Sigmoid colon (tissue), 6 donors: ENCODE measurements at regions not wholly inside any gene's neighbourhood (a gene's known extent, or its start where the extent isn't known, plus 50 kb on each side); places are given as distances from the start of the nearest gene placed in this dataset.

Source experiments
- DNase-seq: peaks from one replicate; pipeline ENCODE4 v3.0.0-alpha.2; 2019
- H3K27ac ChIP-seq, 4 donors: fragments of 200-600 bp; sonication (generic); one replicate each; pipeline ENCODE4 v1.5.1; 2016 to 2019; ENCODE audit warnings: mild to moderate bottlenecking in 1 of 4
- H3K27me3 ChIP-seq, 3 donors: fragments of 200-600 bp; sonication (generic); one replicate each; pipeline ENCODE4 v1.5.1; 2019; ENCODE audit warnings: mild to moderate bottlenecking in 1 of 3
- H3K36me3 ChIP-seq, 4 donors: fragments of 200-600 bp; sonication (generic); one replicate each; pipeline ENCODE4 v1.5.1; 2016 to 2019
- H3K4me1 ChIP-seq, 4 donors: fragments of 200-600 bp; sonication (generic); one replicate each; pipeline ENCODE4 v1.5.1; 2017 to 2019
- H3K4me3 ChIP-seq, 4 donors: fragments of 200-600 bp; sonication (generic); one replicate each; pipeline ENCODE4 v1.5.1; 2017 to 2019; ENCODE audit warnings: mild to moderate bottlenecking in 2 of 4, moderate library complexity in 1 of 4
- H3K9me3 ChIP-seq, 4 donors: fragments of 200-600 bp in 3 of 4; sonication (generic) in 3 of 4; one replicate each; pipeline versions ENCODE4 v1.5.1 to v1.6.1; 2013 to 2019
- CTCF ChIP-seq, 4 experiments: fragments of 450-650 bp in 3 of 4; fragments of 200-600 bp in 1 of 4; IDR thresholded peaks; one replicate each; pipeline ENCODE4 v1.5.1; 2016 to 2019; ENCODE audit warnings: antibody characterized with exemption in 4 of 4, mild to moderate bottlenecking in 3 of 4, moderate library complexity in 2 of 4
- EP300 ChIP-seq, 4 donors: sonication (generic); formaldehyde crosslinking; IDR thresholded peaks; one replicate each; pipeline ENCODE4 v1.6.1; 2017; ENCODE audit warnings: antibody characterized with exemption in 4 of 4
- POLR2A ChIP-seq, 2 donors: fragments of 450-650 bp; IDR thresholded peaks; one replicate each; pipeline ENCODE4 v1.6.1; 2016; ENCODE audit warnings: antibody characterized with exemption in 2 of 2, mild to moderate bottlenecking in 2 of 2, moderate library complexity in 2 of 2
- POLR2AphosphoS5 ChIP-seq, 4 donors: sonication (generic); formaldehyde crosslinking; IDR thresholded peaks; one replicate each; pipeline ENCODE4 v1.6.1; 2017; ENCODE audit warnings: antibody characterized with exemption in 4 of 4
- WGBS, 2 donors: extraction: QIAGEN DNeasy Blood & Tissue Kit; methylation state at CpG; one replicate each; pipeline ENCODE4 v1.1.7; 2013; 5-methylcytosine and 5-hydroxymethylcytosine counted together
- intact Hi-C: fragments of 100-400 bp; cut with DNase I; formaldehyde crosslinking; loops from one replicate; pipeline ENCODE4 v1.15.1; 2023
- donor health status: healthy with polysubstance abuse.
- donor health status: healthy.

GRCh38 chr6:128635219-128635618 lies 114.8 kb upstream of the PTPRK start:
- DNase-seq, result no peak
- WGBS, 2 donors, result 81 to 89% methylated on average over 2 of the region's 2 CpGs
- H3K36me3 ChIP-seq, result no peaks in the 10 kb centered on the region

GRCh38 chr6:128632131-128632530 lies 111.7 kb upstream of the PTPRK start:
- intact Hi-C loops, result no loop called here
- Histone ChIP-seq H3K36me3 (no peaks in the 10 kb centered on the region), H3K9me3 (no peaks in the 10 kb centered on the region), H3K4me1 (no peaks in the 10 kb centered on the region), H3K4me3 (no peak overlapping the region), H3K27me3 (no peaks in the 10 kb centered on the region), H3K27ac (no peak overlapping the region)
- no peak for DNase-seq
- no peak for TF ChIP-seq EP300 (IDR thresholded peaks at IDR 0.05)
- TF ChIP-seq POLR2A (IDR thresholded peaks at IDR 0.05), result no peak
- TF ChIP-seq POLR2AphosphoS5 (IDR thresholded peaks at IDR 0.05), result no peak
- TF ChIP-seq CTCF (IDR thresholded peaks at IDR 0.05), result no peak
- 16 to 69% methylated on average over 2 of the region's 2 CpGs for WGBS, 2 donors

More at GRCh38 chr6:128635219-128635618, 114.8 kb upstream of the PTPRK start:
- H3K4me3 ChIP-seq, result no peak overlapping the region
- H3K27me3 ChIP-seq, result no peaks in the 10 kb centered on the region
- no peaks in the 10 kb centered on the region for H3K9me3 ChIP-seq
- H3K4me1 ChIP-seq, result no peaks in the 10 kb centered on the region
- intact Hi-C loops, result no loop called here
- no peak overlapping the region for H3K27ac ChIP-seq
- TF ChIP-seq EP300 (IDR thresholded peaks at IDR 0.05) (no peak), CTCF (IDR thresholded peaks at IDR 0.05) (no peak), POLR2A (IDR thresholded peaks at IDR 0.05) (no peak), POLR2AphosphoS5 (IDR thresholded peaks at IDR 0.05) (no peak)

- Histone ChIP-seq H3K4me1 (no peaks in the 10 kb centered on the region), H3K4me3 (no peak overlapping the region), H3K9me3 (no peaks in the 10 kb centered on the region), H3K27me3 (no peaks in the 10 kb centered on the region), H3K27ac (no peak overlapping the region), H3K36me3 (no peaks in the 10 kb centered on the region)
- 84 to 86% methylated on average over 5 of the region's 5 CpGs for WGBS, 2 donors
- DNase-seq, result no peak
- TF ChIP-seq POLR2AphosphoS5 (IDR thresholded peaks at IDR 0.05) (no peak), POLR2A (IDR thresholded peaks at IDR 0.05) (no peak), CTCF (IDR thresholded peaks at IDR 0.05) (no peak), EP300 (IDR thresholded peaks at IDR 0.05) (no peak)
- intact Hi-C loops, result no loop called here
Observed at GRCh38 chr6:128631031-128631430, 110.6 kb upstream of the PTPRK start.

- Histone ChIP-seq H3K4me3 (no peak overlapping the region), H3K9me3 (no peaks in the 10 kb centered on the region), H3K27ac (no peak overlapping the region), H3K36me3 (no peaks in the 10 kb centered on the region), H3K4me1 (no peaks in the 10 kb centered on the region), H3K27me3 (no peaks in the 10 kb centered on the region)
- intact Hi-C loops, result no loop called here
- WGBS, 2 donors, result 13 to 77% methylated on average over 3 of the region's 3 CpGs
- no peak for TF ChIP-seq EP300 (IDR thresholded peaks at IDR 0.05)
- no peak for DNase-seq
Observed at GRCh38 chr6:128630213-128630612, 109.8 kb upstream of the PTPRK start.

GRCh38 chr6:128617285-128617684 lies 96.9 kb upstream of the PTPRK start:
- Histone ChIP-seq H3K27me3 (no peaks in the 10 kb centered on the region), H3K36me3 (no peaks in the 10 kb centered on the region), H3K9me3 (no peaks in the 10 kb centered on the region), H3K4me3 (no peak overlapping the region), H3K4me1 (no peaks in the 10 kb centered on the region), H3K27ac (no peak overlapping the region)
- intact Hi-C loops, result no loop called here
- TF ChIP-seq POLR2AphosphoS5 (IDR thresholded peaks at IDR 0.05) (no peak), POLR2A (IDR thresholded peaks at IDR 0.05) (no peak), CTCF (IDR thresholded peaks at IDR 0.05) (no peak), EP300 (IDR thresholded peaks at IDR 0.05) (no peak)
- 77 to 85% methylated on average over 1 of the region's 1 CpG for WGBS, 2 donors
- DNase-seq, result no peak
